Aorta (tissue), 5 donors: ENCODE measurements at regions not wholly inside any gene's neighbourhood (a gene's known extent, or its start where the extent isn't known, plus 50 kb on each side); places are given as distances from the start of the nearest gene placed in this dataset.
A peak's percentile ranks its signal among the peaks of the same experiment; 100 is the strongest.

ENCODE experiments used
- ATAC-seq: fragments of 200-7000 bp; cut with Tn5 transposase; one replicate; pipeline ENCODE4 v1.9.1; 2022; ENCODE audit warnings: moderate library complexity; ENCODE audit not compliant: low FRiP score
- DNase-seq, 2 donors: peaks; one replicate each; pipeline ENCODE4 v3.0.0-alpha.2; 2020
- H3K27ac ChIP-seq, 2 donors: one replicate each; pipeline ENCODE4 v1.5.1; 2013; ENCODE audit warnings: low read length in 2 of 2, mild to moderate bottlenecking in 2 of 2, moderate library complexity in 2 of 2, control low read depth in 1 of 2, inconsistent platforms in 1 of 2, low read depth in 1 of 2
- H3K27me3 ChIP-seq, 2 donors: one replicate each; pipeline ENCODE4 v1.6.1; 2013; ENCODE audit warnings: control low read depth in 1 of 2, low read length in 1 of 2, mild to moderate bottlenecking in 1 of 2, moderate library complexity in 1 of 2; ENCODE audit not compliant: insufficient read depth in 2 of 2, control insufficient read depth in 1 of 2
- H3K36me3 ChIP-seq, 2 donors: one replicate each; pipeline ENCODE4 v1.6.1; 2013; ENCODE audit warnings: control low read depth in 1 of 2, low read length in 1 of 2, mild to moderate bottlenecking in 1 of 2; ENCODE audit not compliant: insufficient read depth in 2 of 2, control insufficient read depth in 1 of 2
- H3K4me1 ChIP-seq, 2 donors: one replicate each; pipeline ENCODE4 v1.6.1; 2013; ENCODE audit warnings: low read length in 2 of 2, control low read depth in 1 of 2, mild to moderate bottlenecking in 1 of 2, moderate library complexity in 1 of 2; ENCODE audit not compliant: insufficient read depth in 2 of 2, control insufficient read depth in 1 of 2
- H3K4me3 ChIP-seq, 2 donors: one replicate each; pipeline ENCODE4 v1.5.1; 2013; ENCODE audit warnings: low read length in 2 of 2, control low read depth in 1 of 2, mild to moderate bottlenecking in 1 of 2
- H3K9me3 ChIP-seq: one replicate; pipeline ENCODE4 v1.6.1; 2013; ENCODE audit warnings: mild to moderate bottlenecking, low read length; ENCODE audit not compliant: control insufficient read depth
- WGBS, 2 donors: extraction: QIAGEN DNeasy Blood & Tissue Kit; methylation state at CpG; one replicate each; pipeline ENCODE4 v1.1.7; 2013; 5-methylcytosine and 5-hydroxymethylcytosine counted together
- intact Hi-C, 2 donors: fragments of 100-400 bp; cut with DNase I; formaldehyde crosslinking; loops; one replicate each; pipeline versions ENCODE4 v1.14.2 to v1.15.0; 2022
- donor health status: healthy with polysubstance abuse.
- donor health status: Bipolar disorder and iron deficiency.
- donor health status: DM: no; HTN: no; CAD: no.
- donor health status: DM: no; HTN: no; CAD: no.
- donor health status: DM: yes; HTN: yes; CAD: no.

DNA sequence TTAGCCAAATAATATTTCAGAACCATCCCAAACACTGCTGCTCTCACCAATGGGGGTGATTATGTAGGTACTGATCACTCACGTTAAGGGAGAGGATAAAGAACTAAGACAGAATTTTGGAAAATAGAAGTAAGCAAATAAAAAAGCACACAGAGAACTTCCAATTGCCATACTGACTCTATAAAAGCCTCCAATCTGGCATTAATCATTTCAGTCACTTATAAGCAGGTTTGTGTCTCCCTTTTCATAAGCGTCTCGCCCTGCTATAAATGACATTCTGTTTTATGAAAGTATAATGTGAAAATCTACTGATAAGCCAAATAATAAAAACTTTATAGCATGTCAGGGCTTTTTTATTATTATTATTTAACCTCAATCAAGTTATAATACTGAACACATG lies 435.2 kb downstream of the ETNK1 start:
- 93 to 95% methylated on average over 3 of the region's 3 CpGs for WGBS, 2 donors
- ATAC-seq: no peak

DNA sequence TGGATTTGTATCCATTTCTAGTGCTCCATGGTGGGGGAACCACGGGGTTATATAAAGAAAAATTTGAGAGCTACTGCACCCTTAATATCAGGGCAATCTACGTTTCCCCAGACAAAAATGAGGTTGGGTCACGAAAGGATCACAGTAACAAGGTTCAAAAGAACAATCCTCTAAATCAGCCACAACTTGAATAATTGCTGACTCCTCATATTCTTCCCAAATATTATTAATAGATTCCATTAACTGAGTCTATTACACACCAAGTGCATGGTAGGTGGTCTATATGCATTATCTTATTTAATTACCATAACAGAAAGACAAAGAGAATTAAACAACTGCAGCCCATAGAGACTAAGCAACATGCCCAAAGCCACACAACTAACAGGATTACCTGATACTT lies 438.2 kb downstream of the ETNK1 start:
- 91 to 92% methylated on average over 3 of the region's 3 CpGs for WGBS, 2 donors
- no peak overlapping the region for H3K27ac ChIP-seq
- no peaks in the 10 kb centered on the region for H3K9me3 ChIP-seq
- ATAC-seq (no peak), DNase-seq (no peak)
- intact Hi-C loops: no loop called here
- H3K4me1 ChIP-seq: peaks cover 0 to 2% of the 10 kb centered on the region in 2 donors
- no peaks in the 10 kb centered on the region for H3K27me3 ChIP-seq
- no peaks in the 10 kb centered on the region for H3K36me3 ChIP-seq
- no peak overlapping the region for H3K4me3 ChIP-seq

More for the DNA sequence above, 435.2 kb downstream of the ETNK1 start:
- Histone ChIP-seq H3K9me3 (no peaks in the 10 kb centered on the region), H3K36me3 (no peaks in the 10 kb centered on the region), H3K27me3 (no peaks in the 10 kb centered on the region), H3K4me3 (no peak overlapping the region), H3K27ac (no peak overlapping the region), H3K4me1 (no peaks in the 10 kb centered on the region)
- intact Hi-C loops: no loop called here
- no peak for DNase-seq

DNA sequence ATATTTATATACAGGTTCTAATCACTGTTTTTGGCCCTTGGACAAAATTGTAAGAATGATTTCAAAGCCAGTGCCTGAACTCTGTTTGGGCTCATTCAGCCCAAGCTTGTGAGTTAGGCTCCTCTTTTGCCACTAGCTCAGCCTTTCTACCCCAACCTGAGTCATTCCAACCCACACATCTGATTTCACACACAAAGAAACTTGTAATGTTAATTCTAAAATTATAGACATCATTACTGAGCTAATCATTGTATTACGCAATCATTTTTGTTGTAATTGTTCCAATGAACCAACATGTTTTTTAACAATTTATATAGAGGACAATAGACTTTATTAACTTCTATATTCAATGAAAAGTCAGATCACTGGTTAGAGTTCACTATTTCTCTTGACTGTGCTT lies 441.1 kb downstream of the ETNK1 start:
- H3K9me3 ChIP-seq: no peaks in the 10 kb centered on the region
- intact Hi-C loops: no loop called here
- no peak for DNase-seq
- H3K36me3 ChIP-seq: no peaks in the 10 kb centered on the region
- H3K4me1 ChIP-seq: peaks cover 0 to 2% of the 10 kb centered on the region in 2 donors
- no peaks in the 10 kb centered on the region for H3K27me3 ChIP-seq
- ATAC-seq: no peak
- H3K27ac ChIP-seq: no peak overlapping the region
- 80 to 82% methylated on average over 1 of the region's 1 CpG for WGBS, 2 donors
- H3K4me3 ChIP-seq: no peak overlapping the region

DNA sequence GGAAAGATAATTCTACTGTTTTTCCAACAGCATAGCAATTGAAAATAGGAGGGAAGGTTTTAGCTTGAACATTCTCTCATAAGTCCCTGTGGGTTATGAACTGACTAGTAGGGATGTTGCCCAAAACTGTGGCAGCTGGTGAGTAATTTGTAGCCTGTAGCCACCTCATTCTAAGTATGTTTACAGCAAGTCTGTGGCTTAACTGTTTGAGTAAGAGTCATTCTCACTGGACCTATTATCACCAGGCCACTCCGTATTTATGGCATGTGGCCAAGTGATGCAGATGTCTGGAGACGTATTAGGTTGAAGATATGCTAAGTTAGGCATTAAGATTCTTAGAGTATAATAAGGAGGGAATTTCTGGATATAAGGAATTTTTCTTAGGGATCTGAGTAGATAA lies 458.3 kb downstream of the ETNK1 start:
- peaks cover 0 to 2% of the 10 kb centered on the region in 2 donors for H3K4me1 ChIP-seq
- WGBS, 2 donors: 21 to 28% methylated on average over 2 of the region's 2 CpGs
- no peak overlapping the region for H3K4me3 ChIP-seq
- H3K36me3 ChIP-seq: no peaks in the 10 kb centered on the region
- H3K27ac ChIP-seq: no peak overlapping the region
- H3K27me3 ChIP-seq: no peaks in the 10 kb centered on the region
- H3K9me3 ChIP-seq: no peaks in the 10 kb centered on the region
- intact Hi-C loops: loop anchor here in 1 of 2 donors (10.0 kb wide), 1 partner anchor 112 kb away; no protein-coding TSS in a partner anchor
- DNase-seq: no peak
- no peak for ATAC-seq

DNA sequence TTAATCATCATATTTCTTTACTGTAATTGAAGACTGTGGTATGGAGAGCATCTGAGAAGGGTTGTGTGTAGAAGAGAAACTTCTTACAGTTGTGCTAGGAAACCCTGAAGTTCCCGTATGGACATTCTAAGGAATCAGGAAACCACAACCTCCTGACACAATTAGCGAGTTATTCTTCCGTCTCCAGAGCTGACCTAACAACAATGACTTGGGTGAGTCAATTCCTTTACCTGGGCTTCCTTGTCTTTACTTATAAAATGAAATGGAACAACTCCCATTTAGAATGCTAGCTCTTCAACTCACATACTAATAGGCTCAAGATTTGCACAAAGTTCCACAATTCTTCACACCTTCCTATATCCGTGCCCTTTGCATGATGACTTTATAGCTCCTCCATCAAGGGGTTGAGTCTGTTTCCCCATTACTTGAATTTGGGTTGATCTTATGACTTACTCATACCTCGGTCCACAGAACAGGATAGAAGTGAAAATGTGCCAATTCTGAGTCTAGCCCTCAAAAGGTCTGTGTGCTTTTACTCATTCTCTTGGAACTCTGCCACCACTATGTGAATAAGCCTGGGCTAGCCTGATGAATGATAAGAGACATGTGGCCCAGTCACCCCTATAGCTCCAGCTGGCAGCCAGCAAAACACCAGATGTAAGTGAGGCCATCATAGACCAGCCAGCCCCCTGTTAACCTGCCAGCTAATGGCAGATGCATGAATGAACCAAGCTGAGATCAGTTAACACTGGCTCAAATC lies 459.4 kb downstream of the ETNK1 start:
- Histone ChIP-seq H3K36me3 (no peaks in the 10 kb centered on the region), H3K27me3 (no peaks in the 10 kb centered on the region), H3K9me3 (no peaks in the 10 kb centered on the region), H3K27ac (no peak overlapping the region), H3K4me3 (no peak overlapping the region), H3K4me1 (peaks cover 0 to 2% of the 10 kb centered on the region in 2 donors)
- DNase-seq (peak in 1 of 2 donors; percentile 53), ATAC-seq (no peak)
- intact Hi-C loops: loop anchor here in 1 of 2 donors (10.0 kb wide), 1 partner anchor 110 kb away; no protein-coding TSS in a partner anchor
- WGBS, 2 donors: 77 to 79% methylated on average over 5 of the region's 5 CpGs

DNA sequence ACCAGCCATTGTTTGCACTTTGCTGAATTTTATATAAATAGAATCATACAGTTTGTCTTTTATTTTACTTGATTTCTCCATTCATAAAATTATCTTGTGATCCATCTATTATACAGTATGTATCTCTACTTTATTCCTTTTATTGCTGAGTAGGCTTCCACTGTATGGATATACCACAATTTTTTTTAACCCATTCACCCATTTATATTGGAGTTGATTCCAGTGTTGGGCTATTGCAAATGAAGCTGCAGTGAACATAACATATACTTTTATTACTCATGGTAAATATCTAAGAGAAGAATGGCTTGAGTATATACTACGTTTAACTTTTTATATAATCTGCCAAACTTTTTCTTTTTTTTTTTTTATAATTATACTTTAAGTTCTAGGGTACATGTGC lies 463.6 kb downstream of the ETNK1 start:
- H3K4me3 ChIP-seq: no peak overlapping the region
- H3K36me3 ChIP-seq: no peaks in the 10 kb centered on the region
- no peaks in the 10 kb centered on the region for H3K4me1 ChIP-seq
- no peaks in the 10 kb centered on the region for H3K9me3 ChIP-seq
- intact Hi-C loops: loop anchor here in 1 of 2 donors (10.0 kb wide), 1 partner anchor 106 kb away; no protein-coding TSS in a partner anchor
- WGBS, 2 donors: 97% methylated on average over 1 of the region's 1 CpG
- ATAC-seq: no peak
- no peak for DNase-seq
- no peaks in the 10 kb centered on the region for H3K27me3 ChIP-seq
- H3K27ac ChIP-seq: no peak overlapping the region

DNA sequence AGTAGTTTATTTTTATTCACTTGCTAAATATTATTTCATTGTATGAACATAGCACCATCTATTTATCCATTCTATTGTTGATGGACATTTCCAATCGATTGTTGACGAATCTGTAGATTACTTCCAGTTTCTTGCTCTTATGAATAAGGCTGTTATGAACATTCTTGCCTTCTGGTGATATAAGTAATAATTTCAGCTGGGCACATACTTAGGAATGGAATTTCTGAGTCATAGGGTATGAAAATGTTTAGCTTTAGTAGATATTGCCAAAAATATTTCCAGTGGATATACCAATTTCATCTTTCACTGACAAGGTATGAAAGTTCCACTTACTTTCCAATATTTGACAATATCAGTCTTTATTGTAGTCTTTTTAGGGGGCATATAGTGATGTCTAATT lies 468.5 kb downstream of the ETNK1 start:
- H3K4me3 ChIP-seq: no peak overlapping the region
- H3K27me3 ChIP-seq: no peaks in the 10 kb centered on the region
- no peak for DNase-seq
- H3K36me3 ChIP-seq: no peaks in the 10 kb centered on the region
- WGBS, 2 donors: 39 to 53% methylated on average over 2 of the region's 2 CpGs
- ATAC-seq: no peak
- H3K4me1 ChIP-seq: no peaks in the 10 kb centered on the region
- H3K27ac ChIP-seq: no peak overlapping the region
- H3K9me3 ChIP-seq: no peaks in the 10 kb centered on the region
- intact Hi-C loops: no loop called here

DNA sequence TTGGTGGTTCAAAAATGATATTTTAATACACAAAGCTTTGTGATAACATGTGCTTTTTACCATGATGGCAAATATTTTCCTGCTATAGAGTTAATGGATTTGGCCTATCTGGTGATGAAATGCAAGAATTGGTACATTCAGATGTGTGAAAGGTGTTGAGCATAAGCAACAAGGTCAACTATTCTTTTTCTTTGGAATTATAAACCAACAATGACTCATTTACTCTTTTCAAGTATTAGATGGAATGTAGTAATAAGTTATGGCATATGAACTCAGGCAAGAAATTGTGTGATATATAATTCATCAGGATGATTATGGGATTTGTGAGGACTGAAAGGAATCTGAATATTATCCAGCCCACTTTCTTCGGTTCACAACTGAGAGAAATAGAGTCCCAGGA lies 471.4 kb downstream of the ETNK1 start:
- Histone ChIP-seq H3K9me3 (no peaks in the 10 kb centered on the region), H3K4me3 (no peak overlapping the region), H3K4me1 (no peaks in the 10 kb centered on the region), H3K36me3 (no peaks in the 10 kb centered on the region), H3K27me3 (no peaks in the 10 kb centered on the region), H3K27ac (no peak overlapping the region)
- WGBS, 2 donors: 91 to 92% methylated on average over 1 of the region's 1 CpG
- DNase-seq (no peak), ATAC-seq (no peak)
- intact Hi-C loops: no loop called here

DNA sequence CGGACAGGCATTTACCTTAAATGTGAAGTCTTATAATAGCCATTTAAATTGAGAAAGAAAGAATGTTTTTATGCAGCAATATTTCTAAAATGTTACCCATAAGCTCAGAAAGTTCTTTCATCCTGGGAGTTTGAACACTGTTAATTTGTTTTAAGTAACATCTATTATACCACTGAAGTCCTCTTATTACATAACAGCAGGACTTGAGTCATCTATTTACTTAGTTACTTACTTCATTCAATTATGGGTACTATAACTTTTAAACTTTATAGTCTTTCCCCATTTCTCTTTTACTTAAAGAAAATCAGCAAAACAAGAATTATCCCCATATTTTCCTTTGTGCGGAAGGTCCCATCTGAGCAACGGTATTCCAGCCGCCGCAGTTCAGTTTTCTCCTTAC lies 473.1 kb downstream of the ETNK1 start:
- H3K4me3 ChIP-seq: no peak overlapping the region
- 82 to 83% methylated on average over 5 of the region's 5 CpGs for WGBS, 2 donors
- ATAC-seq: no peak

More for the DNA sequence above, 473.1 kb downstream of the ETNK1 start:
- Histone ChIP-seq H3K27me3 (no peaks in the 10 kb centered on the region), H3K9me3 (no peaks in the 10 kb centered on the region), H3K36me3 (no peaks in the 10 kb centered on the region), H3K4me1 (no peaks in the 10 kb centered on the region), H3K27ac (no peak overlapping the region)
- DNase-seq: no peak
- intact Hi-C loops: no loop called here
